ENCODE measurements at regions not wholly inside any gene's neighbourhood (a gene's known extent, or its start where the extent isn't known, plus 50 kb on each side); places are given as distances from the start of the nearest gene placed in this dataset.
"Not testable (repeated sequence)": the region's sequence is repeated elsewhere in the genome, so short reads cannot be mapped to it uniquely, and the experiment has no call there.

GRCh38 chr7:12889391-12889790, 202.0 kb downstream of the ARL4A start:
- no peak for DNase-seq

GRCh38 chr7:12890586-12890985, 203.2 kb downstream of the ARL4A start:
- DNase-seq: no peak

GRCh38 chr7:12893292-12893691, 205.9 kb downstream of the ARL4A start:
- DNase-seq: no peak

- no peak for DNase-seq
Observed at GRCh38 chr7:12895296-12895695, 207.9 kb downstream of the ARL4A start.

- DNase-seq: no peak
Observed at GRCh38 chr7:12896316-12896715, 208.9 kb downstream of the ARL4A start.

GRCh38 chr7:12898004-12898403, 210.6 kb downstream of the ARL4A start:
- DNase-seq: no peak

- no peak for DNase-seq
Observed at GRCh38 chr7:12898620-12899019, 211.2 kb downstream of the ARL4A start.

- DNase-seq: no peak
Observed at GRCh38 chr7:12905671-12906070, 218.2 kb downstream of the ARL4A start.

- no peak for DNase-seq
Observed at GRCh38 chr7:12907774-12908173, 220.3 kb downstream of the ARL4A start.

GRCh38 chr7:12909483-12909882, 222.1 kb downstream of the ARL4A start:
- no peak for DNase-seq

- DNase-seq: no peak
Observed at GRCh38 chr7:12911053-12911452, 223.6 kb downstream of the ARL4A start.

GRCh38 chr7:12913002-12913401, 225.6 kb downstream of the ARL4A start:
- no peak for DNase-seq

GRCh38 chr7:12917801-12918200, 230.4 kb downstream of the ARL4A start:
- no peak for DNase-seq

GRCh38 chr7:12921751-12922345, 234.4 kb downstream of the ARL4A start:
- DNase-seq: no peak

- DNase-seq: no peak
Observed at GRCh38 chr7:12923971-12924370, 236.5 kb downstream of the ARL4A start.

- no peak for DNase-seq
Observed at GRCh38 chr7:12926206-12926605, 238.8 kb downstream of the ARL4A start.

- DNase-seq: no peak
Observed at GRCh38 chr7:12927635-12928434, 240.4 kb downstream of the ARL4A start.

- no peak for DNase-seq
Observed at GRCh38 chr7:12929476-12930140, 242.2 kb downstream of the ARL4A start.

- no peak for DNase-seq
Observed at GRCh38 chr7:12930534-12930933, 243.1 kb downstream of the ARL4A start.

GRCh38 chr7:12931465-12931864, 244.0 kb downstream of the ARL4A start:
- DNase-seq: not testable (repeated sequence)

- DNase-seq: no peak
Observed at GRCh38 chr7:12939694-12940093, 252.3 kb downstream of the ARL4A start.

- DNase-seq: no peak
Observed at GRCh38 chr7:12941512-12941911, 254.1 kb downstream of the ARL4A start.

- no peak for DNase-seq
Observed at GRCh38 chr7:12942609-12943008, 255.2 kb downstream of the ARL4A start.

GRCh38 chr7:12943781-12944180, 256.3 kb downstream of the ARL4A start:
- no peak for DNase-seq

Data from hindlimb muscle (tissue), 1 donor.